CD4-positive, alpha-beta T cell treated with Interleukin-17A for 1 hour (primary cell): ENCODE measurements at regions not wholly inside any gene's neighbourhood (a gene's known extent, or its start where the extent isn't known, plus 50 kb on each side); places are given as distances from the start of the nearest gene placed in this dataset.

Source experiments
- DNase-seq: peaks from one replicate; pipeline ENCODE4 v3.0.0-alpha.2; 2020

DNA sequence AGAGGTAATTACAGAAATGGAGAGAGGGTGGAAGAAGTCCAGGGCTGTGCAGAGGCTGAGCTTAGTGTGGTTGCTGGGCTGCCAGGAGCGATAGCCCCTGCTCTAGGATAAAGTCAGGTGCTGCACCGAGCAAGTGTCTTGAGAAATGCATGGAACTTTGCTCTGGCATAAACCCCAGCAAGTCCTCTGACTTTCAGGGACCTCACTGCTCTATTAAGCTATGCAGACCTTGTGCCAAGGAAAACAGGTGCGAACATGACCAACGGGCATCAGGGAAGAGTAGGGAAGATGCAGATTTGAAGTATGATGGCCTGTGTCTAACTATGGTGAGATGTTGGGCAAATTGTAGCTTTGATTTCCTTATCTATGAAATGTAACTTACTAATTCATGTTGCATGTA is 416.8 kb downstream of the NR2F2 start:
- no peak for DNase-seq

DNA sequence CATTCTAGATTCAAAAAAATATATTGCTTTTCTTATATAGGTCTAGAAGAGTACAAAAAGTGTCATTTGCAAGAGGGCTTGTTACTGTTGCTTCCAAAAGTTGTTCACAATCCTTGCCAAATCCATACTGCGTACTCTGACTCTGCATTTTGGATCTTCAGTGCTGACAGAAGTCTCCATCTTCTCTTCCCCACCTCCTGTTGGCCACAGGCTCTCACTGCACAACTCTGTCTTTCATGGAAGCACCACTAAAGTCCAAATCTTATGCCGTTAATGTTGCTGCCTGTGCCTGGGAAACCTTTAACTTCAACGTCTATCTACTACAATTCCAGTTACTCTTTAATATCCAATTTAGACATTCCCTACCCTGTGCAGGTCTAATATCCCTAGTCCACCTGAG is 419.9 kb downstream of the NR2F2 start:
- DNase-seq, result no peak

- DNase-seq, result no peak
Observed at GRCh38 chr15:96756146-96756545, 425.6 kb downstream of the NR2F2 start.

DNA sequence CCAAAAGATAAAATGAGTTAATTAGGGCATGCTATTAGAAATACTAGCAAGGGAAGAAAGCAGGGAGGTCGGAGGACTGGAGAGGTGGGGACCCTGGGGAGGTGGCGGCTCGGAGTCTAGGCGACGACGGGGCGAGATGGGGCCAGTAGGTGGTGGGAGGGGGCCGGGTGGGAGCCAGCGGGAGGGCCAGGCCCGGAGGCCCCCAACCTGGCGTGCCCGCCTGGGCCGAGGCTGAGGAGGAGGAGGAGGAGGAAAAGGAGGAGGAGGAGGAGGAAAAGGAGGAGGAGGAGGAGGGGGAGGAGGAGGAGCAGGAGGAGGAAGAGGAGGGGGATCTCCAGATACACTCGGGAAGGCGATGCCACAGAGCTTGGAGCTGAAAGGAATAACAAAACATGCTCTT is 426.2 kb downstream of the NR2F2 start:
- no peak for DNase-seq

DNA sequence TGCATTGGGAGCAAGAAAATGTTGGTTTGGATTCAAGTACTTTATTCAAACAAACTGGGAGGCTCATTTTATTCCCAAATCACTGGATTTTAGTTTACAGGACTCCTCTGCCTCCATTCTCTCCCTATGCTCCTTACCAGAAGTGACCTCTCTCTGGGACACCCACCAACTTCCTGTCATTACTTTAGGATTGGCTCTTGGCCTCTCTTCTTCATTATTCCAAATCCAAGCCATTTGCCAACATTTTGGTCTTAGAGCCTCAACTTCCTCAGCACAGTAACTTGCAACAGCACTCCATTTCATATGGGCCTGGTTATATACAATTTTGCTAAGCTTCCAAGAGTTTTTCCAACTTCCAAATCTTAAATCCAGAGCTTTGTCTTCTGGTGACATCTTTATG is 432.1 kb downstream of the NR2F2 start:
- DNase-seq, result no peak

GRCh38 chr15:96764501-96764900 is 434.0 kb downstream of the NR2F2 start:
- no peak for DNase-seq

- no peak for DNase-seq
Observed at GRCh38 chr15:96764946-96765345, 434.4 kb downstream of the NR2F2 start.

DNA sequence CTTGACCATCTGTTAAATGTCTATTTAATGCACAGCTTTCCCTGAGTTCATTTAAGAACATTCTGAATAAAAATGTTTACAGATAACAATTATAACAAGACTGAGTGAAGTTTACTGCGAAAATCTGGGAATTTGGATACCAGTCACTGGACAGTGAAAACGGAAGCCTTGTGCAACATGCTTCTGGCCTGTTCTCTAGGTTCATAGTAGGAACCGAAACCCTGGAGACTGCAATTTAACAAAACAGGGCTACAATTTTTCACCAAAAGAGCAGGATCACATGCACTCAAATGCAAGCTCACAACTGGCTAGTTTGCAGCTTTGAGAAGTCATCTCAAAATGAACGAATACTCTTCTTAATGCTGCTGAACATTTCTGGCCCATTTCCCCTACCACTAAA is 435.9 kb downstream of the NR2F2 start:
- no peak for DNase-seq

DNA sequence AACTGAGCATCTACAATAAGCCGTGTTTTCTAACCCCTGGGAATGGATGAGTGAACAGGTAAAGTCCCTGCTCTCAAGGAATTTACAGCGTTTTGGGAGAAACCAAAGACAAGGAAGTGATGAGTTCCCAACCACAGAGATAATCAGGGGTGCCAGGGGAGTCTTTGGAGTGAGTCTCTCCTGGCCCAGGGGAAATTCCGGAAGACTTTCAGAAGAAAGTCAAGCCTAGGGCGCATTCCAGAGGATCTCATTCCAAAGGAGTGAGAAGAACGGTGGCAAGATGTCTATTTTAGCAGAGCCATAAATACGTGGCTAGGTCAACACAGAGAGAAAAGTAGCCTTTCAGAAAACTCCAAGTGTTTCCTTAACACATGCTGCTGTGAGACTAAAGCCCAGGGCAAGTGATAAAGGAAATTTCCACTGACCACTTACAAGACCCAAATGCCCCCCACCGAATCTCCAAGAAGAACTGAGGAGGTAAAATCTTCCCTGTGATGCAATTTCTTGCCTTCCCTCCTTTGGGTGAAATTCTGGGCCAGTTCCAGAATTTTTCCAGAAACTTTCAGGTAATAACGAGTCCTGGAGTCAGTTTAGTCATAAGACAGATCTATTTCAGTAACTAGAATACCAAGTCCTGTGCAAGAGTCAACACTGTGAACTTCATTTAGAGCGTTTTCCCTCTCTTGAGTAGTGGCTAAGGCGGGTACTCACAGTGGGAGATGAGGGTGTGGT is 437.4 kb downstream of the NR2F2 start:
- no peak for DNase-seq

DNA sequence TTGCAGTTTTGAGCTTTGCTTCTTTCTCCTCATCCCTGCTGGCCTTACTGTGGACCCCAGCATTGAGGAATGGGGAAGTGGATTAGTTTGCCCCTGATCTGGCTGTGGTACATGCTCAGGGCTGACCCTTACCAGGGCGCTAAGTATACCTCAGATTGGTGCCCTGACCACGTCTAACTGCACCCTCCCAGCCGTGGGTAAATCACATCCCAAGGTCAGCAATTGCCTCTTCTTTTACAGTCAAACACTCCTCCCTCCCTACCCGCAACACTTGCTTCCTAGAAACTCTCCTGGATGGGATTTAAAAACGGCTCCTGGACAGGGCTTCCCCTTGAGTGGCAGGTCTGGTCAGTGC is 437.9 kb downstream of the NR2F2 start:
- no peak for DNase-seq

DNA sequence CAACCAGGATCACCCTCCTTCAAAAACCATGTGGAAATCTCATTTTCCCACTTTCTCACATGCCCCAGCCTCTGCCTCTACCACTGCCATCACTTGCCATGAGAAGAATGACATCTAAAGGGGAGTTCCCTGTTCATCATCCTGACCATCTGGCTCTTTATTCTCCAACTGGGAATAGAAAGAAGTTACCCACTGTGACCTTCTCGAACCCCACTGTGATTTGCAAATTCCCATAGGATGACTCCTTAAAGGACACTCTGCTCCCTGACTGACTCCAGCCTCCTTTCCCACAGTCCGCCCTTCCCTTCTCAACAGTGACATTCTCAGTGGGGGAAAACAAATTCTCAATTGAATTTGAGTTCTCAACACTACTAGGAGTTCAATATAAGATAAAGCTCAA is 440.5 kb downstream of the NR2F2 start:
- DNase-seq, result no peak

- DNase-seq, result no peak
Observed at GRCh38 chr15:96774216-96774615, 443.7 kb downstream of the NR2F2 start.

GRCh38 chr15:96783746-96784145 is 453.2 kb downstream of the NR2F2 start:
- DNase-seq, result no peak

DNA sequence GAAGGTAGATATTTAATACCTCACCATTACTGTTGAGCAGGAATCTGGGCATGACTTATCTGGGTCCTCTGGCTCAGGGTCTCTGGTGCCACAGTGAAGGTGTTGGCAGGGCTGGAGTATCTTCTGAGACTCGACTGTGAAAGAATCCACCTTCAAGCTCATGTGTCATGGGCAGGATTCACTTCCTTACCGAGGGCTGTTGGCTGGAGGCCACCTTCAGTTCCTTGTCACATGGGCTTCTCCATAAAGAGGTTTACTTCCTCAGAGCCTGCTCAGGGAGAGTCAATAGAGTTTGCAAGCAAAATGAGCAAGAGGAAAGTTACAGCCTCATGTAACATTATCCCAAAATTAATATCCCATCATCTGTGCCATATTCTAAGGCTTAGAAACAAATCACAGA is 459.5 kb downstream of the NR2F2 start:
- no peak for DNase-seq

- DNase-seq, result no peak
Observed at GRCh38 chr15:96792216-96792615, 461.7 kb downstream of the NR2F2 start.

DNA sequence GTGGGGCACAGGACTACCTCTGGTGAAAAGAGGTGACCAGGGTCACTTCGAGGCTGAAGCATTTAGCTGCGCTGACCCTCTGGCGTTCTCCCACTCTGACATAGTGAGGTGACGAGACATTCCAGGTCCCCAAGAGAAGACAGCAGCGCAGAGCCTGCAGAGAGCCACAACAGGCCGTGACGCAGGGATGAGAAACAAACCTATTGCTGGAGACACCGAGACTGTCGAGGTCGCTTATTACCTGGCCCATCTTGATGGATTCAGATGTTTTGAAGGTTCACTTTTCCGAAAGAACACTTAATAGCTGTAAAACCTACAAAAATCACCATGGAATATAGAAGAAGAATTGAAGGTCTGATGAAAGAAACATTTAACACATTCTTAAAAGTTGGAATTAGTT is 466.3 kb downstream of the NR2F2 start:
- DNase-seq, result no peak

DNA sequence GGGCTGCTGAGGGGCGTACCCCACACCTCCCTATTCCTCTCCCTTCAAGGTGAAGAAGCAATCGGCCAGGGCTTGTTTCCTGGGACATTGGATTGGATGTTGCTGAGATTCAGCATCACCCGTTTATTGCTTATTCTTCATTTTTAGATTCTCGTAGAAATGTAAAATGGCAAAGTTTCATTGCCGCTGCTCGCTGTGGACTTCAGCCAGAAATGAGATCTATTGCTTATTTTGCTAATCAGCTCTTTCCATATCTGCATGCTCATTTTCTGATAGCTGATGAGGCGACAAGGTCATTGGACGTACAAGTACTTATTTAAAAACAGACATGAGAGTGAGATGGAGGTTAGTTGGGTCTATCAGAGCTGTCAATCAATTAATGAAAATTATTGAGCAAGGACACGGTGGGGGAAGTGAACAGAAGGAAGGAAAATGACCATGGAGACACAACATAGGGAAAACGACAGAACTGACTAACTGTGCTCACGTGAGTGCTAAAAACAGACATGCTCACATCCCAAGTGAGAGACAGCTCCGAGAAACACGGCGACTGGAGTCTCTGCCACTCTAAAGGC is 471.2 kb downstream of the NR2F2 start:
- DNase-seq, result no peak

- DNase-seq, result no peak
Observed at GRCh38 chr15:96802611-96803255, 472.2 kb downstream of the NR2F2 start.

- no peak for DNase-seq
Observed at GRCh38 chr15:96804754-96805153, 474.3 kb downstream of the NR2F2 start.

DNA sequence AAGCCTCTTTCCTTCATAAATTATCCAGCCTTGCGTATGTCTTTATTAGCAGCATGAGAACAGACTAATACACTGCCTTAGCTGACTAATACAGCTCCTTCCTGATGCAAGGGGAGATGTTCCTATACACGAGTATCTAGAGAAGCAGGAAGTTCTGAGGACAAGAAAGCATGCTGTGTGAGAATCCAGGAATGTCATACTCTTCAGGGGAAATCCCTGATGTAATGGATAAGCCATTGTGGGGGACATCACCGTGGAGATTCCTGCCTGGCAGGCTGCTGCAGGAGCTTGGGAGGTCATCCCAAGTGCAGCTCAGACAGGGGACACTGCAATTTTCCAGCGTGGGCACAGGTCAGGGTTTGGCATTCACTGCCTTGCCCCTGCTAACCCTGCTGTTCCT is 476.9 kb downstream of the NR2F2 start:
- no peak for DNase-seq

- DNase-seq, result no peak
Observed at GRCh38 chr15:96817900-96818299, 487.4 kb downstream of the NR2F2 start.

DNA sequence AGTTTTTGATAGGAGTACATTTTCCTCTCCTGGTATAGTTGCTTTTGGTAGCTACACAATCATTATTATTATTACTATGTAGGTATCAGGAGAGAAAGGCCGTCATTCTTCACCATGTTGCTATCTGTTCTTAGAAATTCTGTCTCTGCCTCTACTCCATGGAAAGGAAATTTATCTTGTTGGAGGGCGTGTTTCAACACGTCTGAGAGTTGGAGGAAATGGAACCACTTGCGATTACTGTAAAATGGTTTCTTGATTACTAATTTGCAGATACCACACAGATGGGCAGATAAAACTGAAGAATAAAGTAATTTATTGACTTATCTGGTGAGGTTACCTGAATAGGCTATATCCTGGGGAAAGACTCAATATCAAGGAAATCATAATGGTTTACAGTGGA is 488.4 kb downstream of the NR2F2 start:
- DNase-seq, result no peak

- DNase-seq, result no peak
Observed at GRCh38 chr15:96827981-96828380, 497.5 kb downstream of the NR2F2 start.

DNA sequence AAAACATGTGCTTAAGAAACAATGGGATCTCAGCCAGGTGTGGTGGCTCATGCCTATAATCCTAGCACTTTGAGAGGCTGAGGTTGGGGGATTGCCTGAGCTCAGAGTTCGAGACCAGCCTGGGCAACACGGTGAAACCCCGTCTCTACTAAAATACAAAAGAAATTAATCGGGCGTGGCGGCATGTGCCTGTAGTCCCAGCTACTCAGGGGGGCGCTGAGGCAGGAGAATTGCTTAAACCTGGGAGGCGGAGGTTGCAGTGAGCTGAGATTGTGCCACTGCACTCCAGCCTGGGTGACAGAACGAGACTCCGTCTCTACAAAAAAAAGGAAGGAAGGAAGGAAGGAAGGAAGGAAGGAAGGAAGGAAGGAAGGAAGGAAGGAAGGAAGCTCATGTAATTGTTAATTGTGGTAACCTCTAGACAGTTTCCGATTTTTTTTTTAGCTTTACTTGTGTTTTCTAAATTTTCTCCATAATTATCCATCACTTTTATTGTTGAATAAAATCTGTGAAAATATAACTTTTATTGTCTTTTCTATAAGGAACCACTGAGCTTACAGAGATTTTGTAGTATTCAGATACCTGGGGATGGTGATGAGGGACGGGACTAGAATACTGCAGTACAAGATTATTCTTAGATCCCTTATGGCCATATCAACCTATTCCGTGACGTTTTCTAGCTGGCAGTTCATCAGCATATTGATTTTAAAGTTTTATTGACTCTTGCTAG is 506.9 kb downstream of the NR2F2 start:
- DNase-seq, result no peak
